ENCODE measurements at regions not wholly inside any gene's neighbourhood (a gene's known extent, or its start where the extent isn't known, plus 50 kb on each side); places are given as distances from the start of the nearest gene placed in this dataset.

DNA sequence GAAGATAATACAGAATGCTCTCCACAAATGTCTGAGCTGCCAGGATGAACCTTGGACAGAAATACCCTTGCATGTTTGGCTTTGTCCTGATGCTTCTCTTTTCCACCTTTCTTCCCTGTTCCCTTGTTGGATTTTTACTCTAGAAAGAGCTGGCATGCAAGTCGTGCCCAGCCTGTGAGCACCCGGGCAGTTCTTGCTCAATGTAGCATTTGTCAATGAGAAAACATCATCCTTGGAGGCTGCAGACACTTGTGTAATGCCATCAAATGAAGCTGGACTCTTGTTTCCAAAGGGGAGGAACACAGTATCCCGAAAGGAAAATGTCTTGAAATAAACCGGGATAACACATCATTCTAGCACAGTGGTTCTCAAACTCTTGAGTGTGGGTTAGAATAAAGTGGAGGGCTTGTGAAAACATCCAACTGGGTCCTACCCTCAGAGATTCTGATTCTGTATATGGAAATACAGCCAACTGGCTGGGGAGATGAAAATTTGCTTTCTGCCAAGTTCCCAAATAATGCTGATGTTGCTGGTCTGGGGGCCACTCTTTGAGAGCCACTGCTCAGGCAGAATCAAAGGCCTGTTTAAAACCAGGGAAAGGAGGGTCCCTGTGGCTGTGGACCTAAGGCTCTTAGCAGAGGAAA is 237.2 kb downstream of the SPATA18 start:
- no peak overlapping the region for H4K91ac ChIP-seq (replicated peaks; ENCODE audit: insufficient read length, low read length)
- H2BK12ac ChIP-seq (ENCODE audit: low read depth, low read length) = no peak overlapping the region
- no peak overlapping the region for H4K8ac ChIP-seq (ENCODE audit: extremely low read depth, insufficient read depth, low read length)
- no peaks in the 10 kb centered on the region for H3K79me1 ChIP-seq (ENCODE audit: low read depth, low read length)
- H3K4ac ChIP-seq (replicated peaks; ENCODE audit: insufficient read length, low read depth, low read length) = no peak overlapping the region
- no peak overlapping the region for H2BK5ac ChIP-seq (ENCODE audit: low read depth, low read length)
- H4K5ac ChIP-seq (ENCODE audit: insufficient read length, low read depth, low read length) = no peak overlapping the region
- no peaks in the 10 kb centered on the region for H4K20me1 ChIP-seq (replicated peaks in 1 of 2; ENCODE audit: control insufficient read depth in 1 of 2, insufficient read depth in 2 of 2, low read length in 2 of 2)
- no peak overlapping the region for H2AK5ac ChIP-seq (ENCODE audit: low read depth, low read length)
- no peak overlapping the region for H3K23ac ChIP-seq (ENCODE audit: insufficient read length)
- 84% methylated on average over 4 of the region's 4 CpGs; no CpG with 5 or more reads in 1 of the 2 experiments for WGBS, 2 experiments (ENCODE audit: extremely low coverage in 1 of 2, insufficient coverage in 1 of 2, insufficient read length in 1 of 2, insufficient replicate concordance in 2 of 2, low coverage in 1 of 2, low lambda C conversion rate in 2 of 2, missing lambda C conversion rate in 1 of 2)
- H3K79me2 ChIP-seq (ENCODE audit: control insufficient read depth in 1 of 2, insufficient read depth in 2 of 2, low read length in 2 of 2) = no peaks in the 10 kb centered on the region
- H3K9me3 ChIP-seq (ENCODE audit: insufficient read depth in 2 of 2, low read depth in 1 of 2, low read length in 1 of 2) = no peaks in the 10 kb centered on the region
- H2BK120ac ChIP-seq (replicated peaks; ENCODE audit: low read depth, low read length) = no peak overlapping the region
- ChIA-PET CTCF (ENCODE audit: partially characterized antibody) (interaction anchor here (1.0 kb wide), 1 partner anchor 88 kb away, joined by 3 read pairs; no protein-coding TSS in a partner anchor), POLR2A (ENCODE audit: partially characterized antibody) (no interaction called here)
- H3K4me2 ChIP-seq (ENCODE audit: insufficient read depth in 1 of 2, low read depth in 2 of 2, low read length in 2 of 2) = no peak overlapping the region
- H3K18ac ChIP-seq (ENCODE audit: extremely low read depth, low read length) = no peak overlapping the region
- H3K4me1 ChIP-seq (replicated peaks in 1 of 4; ENCODE audit: control insufficient read depth in 3 of 4, insufficient read depth in 4 of 4, low read length in 3 of 4) = no peaks in the 10 kb centered on the region
- H3K23me2 ChIP-seq (ENCODE audit: low read depth, low read length) = no peaks in the 10 kb centered on the region
- no peak for DNase-seq (ENCODE audit: low read depth in 1 of 2, low spot score in 2 of 2)
- H3K4me3 ChIP-seq (ENCODE audit: extremely low read depth in 1 of 4, insufficient read depth in 2 of 4, low read depth in 3 of 4, low read length in 4 of 4) = no peak overlapping the region
- TF ChIP-seq FOSL1 (IDR thresholded peaks at IDR 0.05; ENCODE audit: insufficient read depth, low read depth, low read length) (no peak), CBX5 (IDR thresholded peaks at IDR 0.05; ENCODE audit: low read depth, low read length) (no peak), SP1 (IDR thresholded peaks at IDR 0.05; ENCODE audit: low read depth, low read length) (no peak), JUND (IDR thresholded peaks at IDR 0.05; ENCODE audit: low read length) (no peak), SP4 (IDR thresholded peaks at IDR 0.05; ENCODE audit: low read length) (no peak), MAX (IDR thresholded peaks at IDR 0.05) (no peak), POLR2AphosphoS5 (IDR thresholded peaks at IDR 0.05; ENCODE audit: low read depth, low read length) (no peak), GTF2F1 (IDR thresholded peaks at IDR 0.05; ENCODE audit: borderline replicate concordance, low read depth, low read length) (no peak), NRF1 (IDR thresholded peaks at IDR 0.05; ENCODE audit: low read depth, low read length) (no peak), POLR2A (IDR thresholded peaks at IDR 0.05; ENCODE audit: control extremely low read depth in 1 of 2, low read depth in 2 of 2, low read length in 2 of 2) (no peak), EZH2 (IDR thresholded peaks at IDR 0.05; ENCODE audit: low read depth, low read length, severe bottlenecking) (no peak), POU5F1 (IDR thresholded peaks at IDR 0.05; ENCODE audit: low read depth, low read length) (no peak), BCL11A (IDR thresholded peaks at IDR 0.05; ENCODE audit: low read depth in 2 of 2, low read length in 2 of 2) (no peak)
- no peak overlapping the region for H3K56ac ChIP-seq (replicated peaks; ENCODE audit: insufficient read length, low read depth, low read length)
- H3K27ac ChIP-seq (ENCODE audit: low read depth, low read length) = no peak overlapping the region
- H2AFZ ChIP-seq (ENCODE audit: low read length) = no peak overlapping the region
- no peak overlapping the region for H3K9ac ChIP-seq (replicated peaks in 1 of 4; ENCODE audit: extremely low read depth in 1 of 4, low read depth in 3 of 4, low read length in 3 of 4)
- H3K36me3 ChIP-seq (ENCODE audit: control insufficient read depth in 2 of 4, insufficient read depth in 4 of 4, low read length in 3 of 4) = no peaks in the 10 kb centered on the region
- FAIRE-seq = no peak
- H3K27me3 ChIP-seq (replicated peaks in 1 of 4; ENCODE audit: control insufficient read depth in 3 of 4, extremely low read depth in 1 of 4, insufficient read depth in 3 of 4, low read length in 3 of 4) = no peaks in the 10 kb centered on the region
- no peak overlapping the region for H2BK20ac ChIP-seq (ENCODE audit: low read length)
- H3K14ac ChIP-seq (ENCODE audit: insufficient read length) = no peak overlapping the region
- H2BK15ac ChIP-seq (ENCODE audit: low read length) = no peak overlapping the region

All from H1 (cell line).